ENCODE measurements at regions not wholly inside any gene's neighbourhood (a gene's known extent, or its start where the extent isn't known, plus 50 kb on each side); places are given as distances from the start of the nearest gene placed in this dataset.
"Not testable (repeated sequence)": the region's sequence is repeated elsewhere in the genome, so short reads cannot be mapped to it uniquely, and the experiment has no call there.

- no peaks in the 10 kb centered on the region for H3K9me3 ChIP-seq
- no peaks in the 10 kb centered on the region for H3K27me3 ChIP-seq
- DNase-seq, result no peak
- no peak overlapping the region for H3K4me3 ChIP-seq
- H3K36me3 ChIP-seq, result no peaks in the 10 kb centered on the region
Measured at GRCh38 chr13:73174521-73175010, 115.8 kb downstream of the KLF5 start.

- H3K36me3 ChIP-seq, result no peaks in the 10 kb centered on the region
- DNase-seq, result no peak
- H3K27me3 ChIP-seq, result no peaks in the 10 kb centered on the region
- H3K9me3 ChIP-seq, result no peaks in the 10 kb centered on the region
- no peak overlapping the region for H3K4me3 ChIP-seq
Measured at GRCh38 chr13:73173279-73173811, 114.5 kb downstream of the KLF5 start.

GRCh38 chr13:73171926-73172325, 113.1 kb downstream of the KLF5 start:
- Histone ChIP-seq H3K36me3 (no peaks in the 10 kb centered on the region), H3K9me3 (no peaks in the 10 kb centered on the region), H3K4me3 (no peak overlapping the region), H3K27me3 (no peaks in the 10 kb centered on the region)
- no peak for DNase-seq

GRCh38 chr13:73171271-73171682, 112.5 kb downstream of the KLF5 start:
- no peak for DNase-seq

GRCh38 chr13:73169971-73170370, 111.2 kb downstream of the KLF5 start:
- no peak for DNase-seq
- Histone ChIP-seq H3K36me3 (no peaks in the 10 kb centered on the region), H3K4me3 (no peak overlapping the region), H3K27me3 (no peaks in the 10 kb centered on the region), H3K9me3 (no peaks in the 10 kb centered on the region)

More at GRCh38 chr13:73171271-73171682, 112.5 kb downstream of the KLF5 start:
- Histone ChIP-seq H3K36me3 (no peaks in the 10 kb centered on the region), H3K4me3 (no peak overlapping the region), H3K27me3 (no peaks in the 10 kb centered on the region), H3K9me3 (no peaks in the 10 kb centered on the region)

GRCh38 chr13:73168953-73169401, 110.2 kb downstream of the KLF5 start:
- no peak for DNase-seq
- H3K9me3 ChIP-seq, result no peaks in the 10 kb centered on the region

GRCh38 chr13:73168226-73168952, 109.6 kb downstream of the KLF5 start:
- H3K9me3 ChIP-seq, result no peaks in the 10 kb centered on the region
- no peak overlapping the region for H3K4me3 ChIP-seq
- DNase-seq, result no peak
- H3K36me3 ChIP-seq, result no peaks in the 10 kb centered on the region
- no peaks in the 10 kb centered on the region for H3K27me3 ChIP-seq

More at GRCh38 chr13:73168953-73169401, 110.2 kb downstream of the KLF5 start:
- H3K27me3 ChIP-seq, result no peaks in the 10 kb centered on the region
- H3K4me3 ChIP-seq, result no peak overlapping the region
- H3K36me3 ChIP-seq, result no peaks in the 10 kb centered on the region

- no peak overlapping the region for H3K4me3 ChIP-seq
- no peaks in the 10 kb centered on the region for H3K27me3 ChIP-seq
- DNase-seq, result no peak
- H3K36me3 ChIP-seq, result no peaks in the 10 kb centered on the region
- no peaks in the 10 kb centered on the region for H3K9me3 ChIP-seq
Measured at GRCh38 chr13:73167028-73167820, 108.4 kb downstream of the KLF5 start.

GRCh38 chr13:73166204-73166603, 107.4 kb downstream of the KLF5 start:
- Histone ChIP-seq H3K9me3 (no peaks in the 10 kb centered on the region), H3K27me3 (no peaks in the 10 kb centered on the region), H3K4me3 (no peak overlapping the region), H3K36me3 (no peaks in the 10 kb centered on the region)
- DNase-seq, result no peak

- DNase-seq, result no peak
- Histone ChIP-seq H3K9me3 (peaks cover 5% of the 10 kb centered on the region), H3K27me3 (no peaks in the 10 kb centered on the region), H3K4me3 (no peak overlapping the region), H3K36me3 (no peaks in the 10 kb centered on the region)
Measured at GRCh38 chr13:73162912-73163911, 104.4 kb downstream of the KLF5 start.

GRCh38 chr13:73160371-73161031, 101.7 kb downstream of the KLF5 start:
- not testable (repeated sequence) for DNase-seq, H3K9me3 ChIP-seq, H3K36me3 ChIP-seq, H3K4me3 ChIP-seq, H3K27me3 ChIP-seq

GRCh38 chr13:73158851-73159250, 100.0 kb downstream of the KLF5 start:
- DNase-seq, result peak; percentile 24
- peaks cover 5% of the 10 kb centered on the region for H3K9me3 ChIP-seq
- no peak overlapping the region for H3K4me3 ChIP-seq
- no peaks in the 10 kb centered on the region for H3K36me3 ChIP-seq
- H3K27me3 ChIP-seq, result no peaks in the 10 kb centered on the region

GRCh38 chr13:73157031-73157430, 98.2 kb downstream of the KLF5 start:
- no peak for DNase-seq
- Histone ChIP-seq H3K27me3 (no peaks in the 10 kb centered on the region), H3K36me3 (no peaks in the 10 kb centered on the region), H3K9me3 (peaks cover 5% of the 10 kb centered on the region), H3K4me3 (no peak overlapping the region)

- no peak for DNase-seq
- Histone ChIP-seq H3K9me3 (no peaks in the 10 kb centered on the region), H3K27me3 (no peaks in the 10 kb centered on the region), H3K36me3 (no peaks in the 10 kb centered on the region), H3K4me3 (no peak overlapping the region)
Measured at GRCh38 chr13:73146707-73147106, 87.9 kb downstream of the KLF5 start.

- Histone ChIP-seq H3K27me3 (no peaks in the 10 kb centered on the region), H3K36me3 (no peaks in the 10 kb centered on the region), H3K4me3 (no peak overlapping the region), H3K9me3 (no peaks in the 10 kb centered on the region)
- no peak for DNase-seq
Measured at GRCh38 chr13:73142071-73142470, 83.3 kb downstream of the KLF5 start.

- no peak for DNase-seq
- H3K4me3 ChIP-seq, result no peak overlapping the region
Measured at GRCh38 chr13:73141292-73141771, 82.5 kb downstream of the KLF5 start.

More at GRCh38 chr13:73141292-73141771, 82.5 kb downstream of the KLF5 start:
- Histone ChIP-seq H3K36me3 (no peaks in the 10 kb centered on the region), H3K27me3 (no peaks in the 10 kb centered on the region), H3K9me3 (no peaks in the 10 kb centered on the region)
